H1 (cell line): ENCODE measurements at regions not wholly inside any gene's neighbourhood (a gene's known extent, or its start where the extent isn't known, plus 50 kb on each side); places are given as distances from the start of the nearest gene placed in this dataset.

ENCODE experiments used
- CTCF ChIA-PET: fragments of 300-600 bp; sonication (Branson Sonifier 250); formaldehyde crosslinking; loops from one replicate; lab custom pipeline; 2021; ENCODE audit not compliant: partially characterized antibody; lab: Charles Lee
- POLR2A ChIA-PET: fragments of 300-600 bp; sonication (Branson Sonifier 250); formaldehyde crosslinking; loops from one replicate; lab custom pipeline; 2021; ENCODE audit warnings: inconsistent platforms; ENCODE audit not compliant: partially characterized antibody; lab: Charles Lee
- DNase-seq, 2 experiments: peaks; one replicate each; pipeline versions ENCODE4 v3.0.0 to v3.0.0-alpha.2; 2010 to 2022; ENCODE audit warnings: low spot score in 2 of 2, low read depth in 1 of 2, mixed read lengths in 1 of 2
- FAIRE-seq: peaks from 2 replicates; lab custom pipeline; 2011; peaks lifted over from hg19 to GRCh38; lab: Jason Lieb, UNC
- H2AFZ ChIP-seq: 2 replicates; pipeline ENCODE4 v1.8.1; 2012; ENCODE audit warnings: low read length, inconsistent platforms
- H2AK5ac ChIP-seq: 2 replicates; pipeline ENCODE4 v1.6.1; 2013; ENCODE audit warnings: low read depth, low read length
- H2BK120ac ChIP-seq: replicated peaks from 2 replicates; pipeline ENCODE3; 2013; ENCODE audit warnings: low read depth, low read length, inconsistent platforms
- H2BK12ac ChIP-seq: 2 replicates; pipeline ENCODE4 v1.6.1; 2013; ENCODE audit warnings: low read depth, low read length
- H2BK15ac ChIP-seq: 2 replicates; pipeline ENCODE4 v1.6.1; 2013; ENCODE audit warnings: low read length
- H2BK20ac ChIP-seq: 2 replicates; pipeline ENCODE4 v1.6.1; 2013; ENCODE audit warnings: low read length
- H2BK5ac ChIP-seq: 2 replicates; pipeline ENCODE4 v1.6.1; 2013; ENCODE audit warnings: low read depth, low read length
- H3K14ac ChIP-seq: 2 replicates; pipeline ENCODE4 v1.6.1; 2013; ENCODE audit warnings: inconsistent platforms; ENCODE audit not compliant: insufficient read length
- H3K18ac ChIP-seq: 2 replicates; pipeline ENCODE4 v1.6.1; 2013; ENCODE audit warnings: low read length; ENCODE audit errors: extremely low read depth
- H3K23ac ChIP-seq: 2 replicates; pipeline ENCODE4 v1.6.1; 2013; ENCODE audit warnings: inconsistent platforms; ENCODE audit not compliant: insufficient read length
- H3K23me2 ChIP-seq: 2 replicates; pipeline ENCODE4 v1.6.1; 2013; ENCODE audit warnings: low read depth, low read length
- H3K27ac ChIP-seq: 2 replicates; pipeline ENCODE4 v1.6.1; 2011; ENCODE audit warnings: low read depth, low read length, inconsistent platforms
- H3K27me3 ChIP-seq, 4 experiments: replicated peaks in 1 of 4; 1 replicate in 1 of 4; 2 replicates in 3 of 4; pipeline versions ENCODE4 v1.6.1 to v1.8.1; 2011 to 2013; ENCODE audit warnings: low read length in 3 of 4, mild to moderate bottlenecking in 3 of 4, inconsistent platforms in 2 of 4, mixed read lengths in 2 of 4, moderate library complexity in 1 of 4; ENCODE audit not compliant: control insufficient read depth in 3 of 4, insufficient read depth in 3 of 4; ENCODE audit errors: extremely low read depth in 1 of 4
- H3K36me3 ChIP-seq, 4 experiments: 2 replicates each; pipeline versions ENCODE4 v1.6.1 to v1.8.1; 2011 to 2013; ENCODE audit warnings: mild to moderate bottlenecking in 4 of 4, low read length in 3 of 4, moderate library complexity in 2 of 4, control low read depth in 1 of 4, inconsistent platforms in 1 of 4; ENCODE audit not compliant: insufficient read depth in 4 of 4, control insufficient read depth in 2 of 4
- H3K4ac ChIP-seq: replicated peaks from 2 replicates; pipeline ENCODE3; 2013; ENCODE audit warnings: low read length, low read depth, mixed read lengths, inconsistent platforms; ENCODE audit not compliant: insufficient read length
- H3K4me1 ChIP-seq, 4 experiments: replicated peaks in 1 of 4; 1 replicate in 1 of 4; 2 replicates in 3 of 4; pipeline versions ENCODE4 v1.6.1 to v1.8.1; 2011 to 2013; ENCODE audit warnings: low read length in 3 of 4, inconsistent platforms in 2 of 4, mixed read lengths in 1 of 4; ENCODE audit not compliant: insufficient read depth in 4 of 4, control insufficient read depth in 3 of 4
- H3K4me2 ChIP-seq, 2 experiments: 2 replicates each; pipeline versions ENCODE4 v1.6.1 to v1.8.1; 2011 to 2013; ENCODE audit warnings: low read depth in 2 of 2, low read length in 2 of 2, control low read depth in 1 of 2, inconsistent platforms in 1 of 2, mild to moderate bottlenecking in 1 of 2; ENCODE audit not compliant: insufficient read depth in 1 of 2
- H3K4me3 ChIP-seq, 4 experiments: fragments of 200-600, 300-600 bp in 1 of 4; sonication (generic), shearing (Covaris generic), sonication (Bioruptor Twin) in 1 of 4; 2 replicates each; pipeline versions ENCODE4 v1.5.1 to v1.8.1; 2011 to 2016; ENCODE audit warnings: low read length in 4 of 4, low read depth in 3 of 4, control low read depth in 2 of 4, inconsistent platforms in 2 of 4, mild to moderate bottlenecking in 2 of 4, mixed read lengths in 1 of 4, moderate library complexity in 1 of 4; ENCODE audit not compliant: insufficient read depth in 2 of 4; ENCODE audit errors: extremely low read depth in 1 of 4
- H3K56ac ChIP-seq: replicated peaks from 2 replicates; pipeline ENCODE3; 2013; ENCODE audit warnings: low read depth, mild to moderate bottlenecking, mixed read lengths, low read length, inconsistent platforms; ENCODE audit not compliant: insufficient read length
- H3K79me1 ChIP-seq: 2 replicates; pipeline ENCODE4 v1.6.1; 2013; ENCODE audit warnings: low read depth, low read length, control low read depth
- H3K79me2 ChIP-seq, 2 experiments: 2 replicates each; pipeline versions ENCODE4 v1.6.1 to v1.8.1; 2012 to 2013; ENCODE audit warnings: low read length in 2 of 2, mild to moderate bottlenecking in 2 of 2, inconsistent platforms in 1 of 2; ENCODE audit not compliant: insufficient read depth in 2 of 2, control insufficient read depth in 1 of 2
- H3K9ac ChIP-seq, 4 experiments: replicated peaks in 1 of 4; 1 replicate in 1 of 4; 2 replicates in 3 of 4; pipeline versions ENCODE4 v1.6.1 to v1.8.1; 2011 to 2013; ENCODE audit warnings: low read depth in 3 of 4, low read length in 3 of 4, control low read depth in 2 of 4, mild to moderate bottlenecking in 2 of 4, moderate library complexity in 2 of 4, inconsistent platforms in 1 of 4; ENCODE audit errors: extremely low read depth in 1 of 4
- H3K9me3 ChIP-seq, 2 experiments: 2 replicates each; pipeline versions ENCODE4 v1.6.1 to v1.8.1; 2012 to 2013; ENCODE audit warnings: mild to moderate bottlenecking in 2 of 2, moderate library complexity in 2 of 2, control low read depth in 1 of 2, inconsistent platforms in 1 of 2, low read depth in 1 of 2, low read length in 1 of 2, mixed read lengths in 1 of 2; ENCODE audit not compliant: insufficient read depth in 2 of 2
- H4K20me1 ChIP-seq, 2 experiments: replicated peaks in 1 of 2; 2 replicates each; pipeline versions ENCODE3 to v1.8.1; 2011 to 2013; ENCODE audit warnings: inconsistent platforms in 2 of 2, low read length in 2 of 2, mild to moderate bottlenecking in 1 of 2; ENCODE audit not compliant: insufficient read depth in 2 of 2, control insufficient read depth in 1 of 2
- H4K5ac ChIP-seq: 2 replicates; pipeline ENCODE4 v1.6.1; 2013; ENCODE audit warnings: low read length, low read depth, mixed read lengths, inconsistent platforms; ENCODE audit not compliant: insufficient read length
- H4K8ac ChIP-seq: 2 replicates; pipeline ENCODE4 v1.8.0; 2013; ENCODE audit warnings: mild to moderate bottlenecking, moderate library complexity, low read length, inconsistent platforms; ENCODE audit not compliant: insufficient read depth; ENCODE audit errors: extremely low read depth
- H4K91ac ChIP-seq: replicated peaks from 2 replicates; pipeline ENCODE3; 2013; ENCODE audit warnings: low read length, mixed read lengths, inconsistent platforms; ENCODE audit not compliant: insufficient read length
- ASH2L ChIP-seq: fragments of 200-600, 300-600 bp; sonication (generic); IDR thresholded peaks from one replicate; pipeline ENCODE4 v1.7.1; 2017; ENCODE audit warnings: low read length
- BCL11A ChIP-seq, 2 experiments: IDR thresholded peaks; one replicate each; pipeline ENCODE4 v1.6.1; 2011; ENCODE audit warnings: low read depth in 2 of 2, low read length in 2 of 2, mild to moderate bottlenecking in 2 of 2
- CBX5 ChIP-seq: fragments of 300-800, 300-1000 bp; sonication (generic); IDR thresholded peaks from 2 replicates; pipeline ENCODE4 v1.7.1; 2016; ENCODE audit warnings: antibody characterized with exemption, low read length, low read depth
- CBX8 ChIP-seq: fragments of 300-800, 300-1000 bp; sonication (generic); IDR thresholded peaks from 2 replicates; pipeline ENCODE4 v1.7.1; 2016; ENCODE audit warnings: low read depth, low read length, borderline replicate concordance
- CEBPB ChIP-seq: IDR thresholded peaks from 2 replicates; pipeline ENCODE4 v1.6.1; 2012; ENCODE audit warnings: low read depth, low read length
- GABPA ChIP-seq: IDR thresholded peaks from 2 replicates; pipeline ENCODE4 v1.6.1; 2011; ENCODE audit warnings: mild to moderate bottlenecking, low read length, moderate library complexity, borderline replicate concordance; ENCODE audit not compliant: insufficient read depth
- HDAC6 ChIP-seq: IDR thresholded peaks from one replicate; pipeline ENCODE4 v1.7.1; 2012; ENCODE audit warnings: low read depth, mild to moderate bottlenecking, inconsistent platforms, low read length, moderate library complexity
- MAFK ChIP-seq: IDR thresholded peaks from 2 replicates; pipeline ENCODE4 v1.6.1; 2012; ENCODE audit warnings: low read depth, mild to moderate bottlenecking, improper control_type of control experiment, low read length
- POLR2AphosphoS5 ChIP-seq: IDR thresholded peaks from 2 replicates; pipeline ENCODE4 v1.6.1; 2011; ENCODE audit warnings: low read depth, low read length
- SP2 ChIP-seq: IDR thresholded peaks from 2 replicates; pipeline ENCODE4 v1.6.1; 2012; ENCODE audit warnings: mild to moderate bottlenecking, low read length, inconsistent platforms
- WGBS, 2 experiments: shearing (Covaris generic) in 1 of 2; methylation state at CpG; one replicate each; pipeline versions ENCODE4 v1.1.6 to v1.1.7; 2013 to 2015; ENCODE audit warnings: low lambda C conversion rate in 2 of 2, mixed read lengths in 2 of 2, inconsistent platforms in 1 of 2, low coverage in 1 of 2, missing lambda C conversion rate in 1 of 2; ENCODE audit not compliant: insufficient replicate concordance in 2 of 2, insufficient coverage in 1 of 2, insufficient read length in 1 of 2; ENCODE audit errors: extremely low coverage in 1 of 2, missing lambda C conversion rate in 1 of 2; 5-methylcytosine and 5-hydroxymethylcytosine counted together
- TF ChIP-seq, protein P1 (sequence below): IDR thresholded peaks from 2 replicates; pipeline ENCODE4 v1.6.1; 2012; ENCODE audit warnings: inconsistent platforms
- TF ChIP-seq, protein P2 (sequence below), 3 experiments: IDR thresholded peaks; 1 replicate in 2 of 3; 2 replicates in 1 of 3; pipeline versions ENCODE4 v1.5.1 to v1.6.1; 2011; ENCODE audit warnings: low read length in 3 of 3, mild to moderate bottlenecking in 3 of 3, inconsistent platforms in 2 of 3, low read depth in 1 of 3, moderate library complexity in 1 of 3; ENCODE audit not compliant: insufficient read depth in 1 of 3; ENCODE audit errors: control extremely low read depth in 1 of 3

DNA sequence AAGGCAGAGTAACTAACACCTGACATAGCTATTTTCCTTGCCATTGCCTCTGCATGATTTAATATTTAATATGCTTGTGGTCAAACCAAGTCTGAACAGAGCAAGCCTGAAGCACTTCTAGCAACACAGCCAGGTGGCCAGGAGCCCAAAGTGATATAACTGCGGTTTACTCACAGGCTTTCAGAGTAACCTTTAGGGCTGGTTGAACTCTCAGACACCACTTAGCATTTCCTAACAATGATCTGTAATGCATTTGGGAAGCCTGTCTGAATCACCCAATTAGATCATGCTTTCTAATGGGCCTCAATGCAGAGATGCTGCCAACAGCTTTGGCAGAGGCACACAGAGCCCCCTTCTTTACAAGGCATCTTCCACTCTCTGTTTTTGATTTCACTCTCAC is 96.1 kb downstream of the FDX1 start:
- no peak overlapping the region for H3K4me3 ChIP-seq
- no peak overlapping the region for H2BK15ac ChIP-seq
- no peak overlapping the region for H3K23ac ChIP-seq
- no peaks in the 10 kb centered on the region for H3K27me3 ChIP-seq
- WGBS, 2 experiments, result 6% methylated on average over 1 of the region's 1 CpG; no CpG with 5 or more reads in 1 of the 2 experiments
- H2BK120ac ChIP-seq, result no peak overlapping the region
- no peak overlapping the region for H2AFZ ChIP-seq
- no peak overlapping the region for H4K5ac ChIP-seq
- no peaks in the 10 kb centered on the region for H4K20me1 ChIP-seq
- ChIA-PET POLR2A (no interaction called here), CTCF (interaction anchor here (0.7 to 1.8 kb wide), 4 partner anchors 10 to 79 kb away, joined by 3 to 4 read pairs (median 4); no protein-coding TSS in a partner anchor)
- DNase-seq (no peak), FAIRE-seq (no peak)
- no peak overlapping the region for H2AK5ac ChIP-seq
- H3K36me3 ChIP-seq, result no peaks in the 10 kb centered on the region
- no peak overlapping the region for H3K4ac ChIP-seq
- no peak overlapping the region for H4K8ac ChIP-seq
- H3K4me2 ChIP-seq, result no peak overlapping the region
- H3K79me2 ChIP-seq, result no peaks in the 10 kb centered on the region
- H3K18ac ChIP-seq, result no peak overlapping the region
- H2BK5ac ChIP-seq, result no peak overlapping the region
- H4K91ac ChIP-seq, result no peak overlapping the region
- 0 out of 4 replicates have a peak, but pooled peaks cover 0 to 2% of the 10 kb centered on the region in 2 experiments for H3K9me3 ChIP-seq
- H3K4me1 ChIP-seq, result no peaks in the 10 kb centered on the region
- H3K27ac ChIP-seq, result no peak overlapping the region
- H2BK12ac ChIP-seq, result no peak overlapping the region
- H3K79me1 ChIP-seq, result no peaks in the 10 kb centered on the region
- no peak overlapping the region; a peak in 1 of 7 replicates for H3K9ac ChIP-seq
- no peak overlapping the region for H3K56ac ChIP-seq
- no peak overlapping the region for H2BK20ac ChIP-seq
- no peak overlapping the region for H3K14ac ChIP-seq
- H3K23me2 ChIP-seq, result no peaks in the 10 kb centered on the region
- TF ChIP-seq GABPA (no peak), CBX5 (no peak), SP2 (no peak), POLR2AphosphoS5 (no peak), CEBPB (no peak), CBX8 (no peak), HDAC6 (no peak), MAFK (no peak), BCL11A (IDR thresholded peaks at IDR 0.05; ENCODE audit: low read depth in 2 of 2, low read length in 2 of 2) (no peak), ASH2L (no peak)
- TF ChIP-seq, protein P1, sequence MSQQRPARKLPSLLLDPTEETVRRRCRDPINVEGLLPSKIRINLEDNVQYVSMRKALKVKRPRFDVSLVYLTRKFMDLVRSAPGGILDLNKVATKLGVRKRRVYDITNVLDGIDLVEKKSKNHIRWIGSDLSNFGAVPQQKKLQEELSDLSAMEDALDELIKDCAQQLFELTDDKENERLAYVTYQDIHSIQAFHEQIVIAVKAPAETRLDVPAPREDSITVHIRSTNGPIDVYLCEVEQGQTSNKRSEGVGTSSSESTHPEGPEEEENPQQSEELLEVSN, result no peak
- TF ChIP-seq, protein P2, sequence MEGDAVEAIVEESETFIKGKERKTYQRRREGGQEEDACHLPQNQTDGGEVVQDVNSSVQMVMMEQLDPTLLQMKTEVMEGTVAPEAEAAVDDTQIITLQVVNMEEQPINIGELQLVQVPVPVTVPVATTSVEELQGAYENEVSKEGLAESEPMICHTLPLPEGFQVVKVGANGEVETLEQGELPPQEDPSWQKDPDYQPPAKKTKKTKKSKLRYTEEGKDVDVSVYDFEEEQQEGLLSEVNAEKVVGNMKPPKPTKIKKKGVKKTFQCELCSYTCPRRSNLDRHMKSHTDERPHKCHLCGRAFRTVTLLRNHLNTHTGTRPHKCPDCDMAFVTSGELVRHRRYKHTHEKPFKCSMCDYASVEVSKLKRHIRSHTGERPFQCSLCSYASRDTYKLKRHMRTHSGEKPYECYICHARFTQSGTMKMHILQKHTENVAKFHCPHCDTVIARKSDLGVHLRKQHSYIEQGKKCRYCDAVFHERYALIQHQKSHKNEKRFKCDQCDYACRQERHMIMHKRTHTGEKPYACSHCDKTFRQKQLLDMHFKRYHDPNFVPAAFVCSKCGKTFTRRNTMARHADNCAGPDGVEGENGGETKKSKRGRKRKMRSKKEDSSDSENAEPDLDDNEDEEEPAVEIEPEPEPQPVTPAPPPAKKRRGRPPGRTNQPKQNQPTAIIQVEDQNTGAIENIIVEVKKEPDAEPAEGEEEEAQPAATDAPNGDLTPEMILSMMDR (IDR thresholded peaks at IDR 0.05; ENCODE audit: control extremely low read depth in 1 of 3, insufficient read depth in 1 of 3, low read depth in 1 of 3, low read length in 3 of 3), result no peak
